ENCODE measurements at regions not wholly inside any gene's neighbourhood (a gene's known extent, or its start where the extent isn't known, plus 50 kb on each side); places are given as distances from the start of the nearest gene placed in this dataset.

DNA sequence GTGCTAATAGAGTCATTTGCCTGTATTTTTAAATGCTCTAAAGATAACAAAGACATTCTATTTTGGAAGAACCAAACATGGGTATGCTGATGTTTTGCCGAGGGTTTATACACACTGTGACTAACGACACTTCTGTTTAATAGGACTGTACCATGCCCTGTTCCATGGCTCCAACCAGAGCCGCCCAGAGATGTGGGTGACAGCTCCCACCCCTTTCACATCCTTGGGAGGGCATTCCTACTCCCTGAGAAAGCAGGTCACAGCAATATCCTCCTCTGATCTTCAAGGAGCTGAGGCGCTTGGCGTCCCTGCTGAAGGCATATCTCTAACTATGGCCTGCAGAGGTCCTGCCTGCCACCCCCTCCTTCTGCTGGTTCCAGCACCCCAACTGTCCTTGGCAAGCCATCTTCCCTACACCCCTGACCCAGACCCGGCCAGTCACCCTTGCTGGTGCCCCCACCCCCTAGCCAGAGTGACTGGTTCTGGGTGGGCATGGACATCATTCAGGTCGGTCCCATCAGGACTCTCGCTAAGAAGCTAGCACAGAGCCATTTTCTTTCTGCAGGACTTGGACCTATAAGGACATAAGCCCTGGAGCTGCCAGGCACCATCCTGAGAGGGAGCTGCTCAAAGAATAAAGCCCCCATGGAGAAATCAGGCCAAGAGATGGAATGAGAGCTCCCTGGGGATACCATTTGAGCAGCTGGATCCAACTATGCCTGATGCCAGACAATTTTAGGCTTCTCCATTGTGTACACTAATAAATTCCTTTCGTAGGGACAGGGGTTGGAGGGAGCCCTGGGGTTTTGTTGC is 381.3 kb downstream of the CTTN start:
- TF ChIP-seq, protein P1, sequence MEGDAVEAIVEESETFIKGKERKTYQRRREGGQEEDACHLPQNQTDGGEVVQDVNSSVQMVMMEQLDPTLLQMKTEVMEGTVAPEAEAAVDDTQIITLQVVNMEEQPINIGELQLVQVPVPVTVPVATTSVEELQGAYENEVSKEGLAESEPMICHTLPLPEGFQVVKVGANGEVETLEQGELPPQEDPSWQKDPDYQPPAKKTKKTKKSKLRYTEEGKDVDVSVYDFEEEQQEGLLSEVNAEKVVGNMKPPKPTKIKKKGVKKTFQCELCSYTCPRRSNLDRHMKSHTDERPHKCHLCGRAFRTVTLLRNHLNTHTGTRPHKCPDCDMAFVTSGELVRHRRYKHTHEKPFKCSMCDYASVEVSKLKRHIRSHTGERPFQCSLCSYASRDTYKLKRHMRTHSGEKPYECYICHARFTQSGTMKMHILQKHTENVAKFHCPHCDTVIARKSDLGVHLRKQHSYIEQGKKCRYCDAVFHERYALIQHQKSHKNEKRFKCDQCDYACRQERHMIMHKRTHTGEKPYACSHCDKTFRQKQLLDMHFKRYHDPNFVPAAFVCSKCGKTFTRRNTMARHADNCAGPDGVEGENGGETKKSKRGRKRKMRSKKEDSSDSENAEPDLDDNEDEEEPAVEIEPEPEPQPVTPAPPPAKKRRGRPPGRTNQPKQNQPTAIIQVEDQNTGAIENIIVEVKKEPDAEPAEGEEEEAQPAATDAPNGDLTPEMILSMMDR (IDR thresholded peaks at IDR 0.05; ENCODE audit: poor library complexity, severe bottlenecking) = no peak
- TF ChIP-seq EP300 (conservative IDR thresholded peaks at IDR 0.05; ENCODE audit: poor library complexity, severe bottlenecking) (no peak), POLR2AphosphoS5 (IDR thresholded peaks at IDR 0.05) (no peak), SMC3 (conservative IDR thresholded peaks at IDR 0.05; ENCODE audit: poor library complexity) (no peak)
- TF ChIP-seq, protein P2, sequence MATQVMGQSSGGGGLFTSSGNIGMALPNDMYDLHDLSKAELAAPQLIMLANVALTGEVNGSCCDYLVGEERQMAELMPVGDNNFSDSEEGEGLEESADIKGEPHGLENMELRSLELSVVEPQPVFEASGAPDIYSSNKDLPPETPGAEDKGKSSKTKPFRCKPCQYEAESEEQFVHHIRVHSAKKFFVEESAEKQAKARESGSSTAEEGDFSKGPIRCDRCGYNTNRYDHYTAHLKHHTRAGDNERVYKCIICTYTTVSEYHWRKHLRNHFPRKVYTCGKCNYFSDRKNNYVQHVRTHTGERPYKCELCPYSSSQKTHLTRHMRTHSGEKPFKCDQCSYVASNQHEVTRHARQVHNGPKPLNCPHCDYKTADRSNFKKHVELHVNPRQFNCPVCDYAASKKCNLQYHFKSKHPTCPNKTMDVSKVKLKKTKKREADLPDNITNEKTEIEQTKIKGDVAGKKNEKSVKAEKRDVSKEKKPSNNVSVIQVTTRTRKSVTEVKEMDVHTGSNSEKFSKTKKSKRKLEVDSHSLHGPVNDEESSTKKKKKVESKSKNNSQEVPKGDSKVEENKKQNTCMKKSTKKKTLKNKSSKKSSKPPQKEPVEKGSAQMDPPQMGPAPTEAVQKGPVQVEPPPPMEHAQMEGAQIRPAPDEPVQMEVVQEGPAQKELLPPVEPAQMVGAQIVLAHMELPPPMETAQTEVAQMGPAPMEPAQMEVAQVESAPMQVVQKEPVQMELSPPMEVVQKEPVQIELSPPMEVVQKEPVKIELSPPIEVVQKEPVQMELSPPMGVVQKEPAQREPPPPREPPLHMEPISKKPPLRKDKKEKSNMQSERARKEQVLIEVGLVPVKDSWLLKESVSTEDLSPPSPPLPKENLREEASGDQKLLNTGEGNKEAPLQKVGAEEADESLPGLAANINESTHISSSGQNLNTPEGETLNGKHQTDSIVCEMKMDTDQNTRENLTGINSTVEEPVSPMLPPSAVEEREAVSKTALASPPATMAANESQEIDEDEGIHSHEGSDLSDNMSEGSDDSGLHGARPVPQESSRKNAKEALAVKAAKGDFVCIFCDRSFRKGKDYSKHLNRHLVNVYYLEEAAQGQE (IDR thresholded peaks at IDR 0.05; ENCODE audit: borderline replicate concordance) = no peak
